Choroid plexus epithelial cell (primary cell): ENCODE measurements at regions not wholly inside any gene's neighbourhood (a gene's known extent, or its start where the extent isn't known, plus 50 kb on each side); places are given as distances from the start of the nearest gene placed in this dataset.

Experiments
- DNase-seq: peaks from one replicate; pipeline ENCODE4 v3.0.0-alpha.2; 2010; ENCODE audit warnings: low read depth
- H3K4me3 ChIP-seq: 2 replicates; pipeline ENCODE4 v1.5.1; 2011; ENCODE audit warnings: low read depth, mild to moderate bottlenecking, control low read depth, low read length, moderate library complexity
- CTCF ChIP-seq: conservative IDR thresholded peaks from 2 replicates; pipeline ENCODE4 v1.5.1; 2011; ENCODE audit warnings: low read depth, mild to moderate bottlenecking, control low read depth, inconsistent platforms, low read length, moderate library complexity

DNA sequence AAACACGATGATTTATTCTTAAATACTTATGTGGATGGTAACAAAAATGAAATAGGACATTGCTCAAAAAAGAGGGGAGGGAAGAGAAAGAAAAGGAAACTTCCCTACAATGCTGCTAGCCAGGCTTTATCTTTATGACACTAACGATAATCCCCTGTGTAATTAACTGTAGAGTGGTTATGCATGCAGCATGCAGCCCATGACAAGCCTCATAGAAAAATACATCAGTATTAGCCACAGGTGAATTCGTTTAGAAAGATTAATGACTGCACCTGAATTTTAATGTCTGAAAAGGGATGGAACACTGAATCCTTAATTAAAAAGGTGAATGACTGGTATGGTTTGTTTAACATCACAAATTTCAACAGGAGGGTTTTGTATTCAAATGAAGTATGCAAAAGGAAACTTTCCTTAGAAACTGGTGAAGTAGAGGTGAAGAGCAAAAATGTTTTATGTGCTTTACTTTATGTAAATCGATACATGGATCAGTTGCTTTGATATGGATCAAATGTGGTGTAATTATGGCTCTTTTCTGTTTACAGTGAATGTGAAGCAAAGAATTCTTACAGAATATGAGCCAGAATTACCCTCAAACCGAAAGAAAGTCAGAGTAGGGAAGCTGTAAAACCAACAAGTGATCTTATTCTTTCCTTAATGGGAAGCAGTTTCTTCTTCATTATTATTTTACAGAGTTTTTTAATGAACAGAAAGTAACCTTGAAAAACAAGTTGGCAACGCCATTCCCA is 569.6 kb upstream of the ADGRL2 start:
- H3K4me3 ChIP-seq: no peak overlapping the region
- DNase-seq: no peak
- TF ChIP-seq CTCF: no peak

DNA sequence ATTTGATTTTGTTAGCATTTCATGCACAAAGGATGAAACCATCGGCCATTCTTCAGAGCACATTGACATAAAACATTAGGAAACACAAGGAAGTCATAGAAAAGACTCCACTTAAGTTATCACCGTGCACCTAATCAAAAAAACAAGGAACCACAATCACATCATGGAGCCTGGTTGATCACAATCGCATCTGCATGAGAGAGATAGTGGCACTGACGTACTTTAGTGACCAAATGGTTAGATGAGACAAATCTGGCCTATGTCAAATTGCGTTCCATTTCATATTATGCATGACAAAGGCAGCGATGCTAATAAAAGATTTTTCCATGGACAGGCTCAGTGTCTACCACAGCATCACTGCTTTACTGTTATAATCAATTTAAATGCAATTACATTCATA is 571.8 kb upstream of the ADGRL2 start:
- no peak for DNase-seq
- H3K4me3 ChIP-seq: no peak overlapping the region
- TF ChIP-seq CTCF: no peak

DNA sequence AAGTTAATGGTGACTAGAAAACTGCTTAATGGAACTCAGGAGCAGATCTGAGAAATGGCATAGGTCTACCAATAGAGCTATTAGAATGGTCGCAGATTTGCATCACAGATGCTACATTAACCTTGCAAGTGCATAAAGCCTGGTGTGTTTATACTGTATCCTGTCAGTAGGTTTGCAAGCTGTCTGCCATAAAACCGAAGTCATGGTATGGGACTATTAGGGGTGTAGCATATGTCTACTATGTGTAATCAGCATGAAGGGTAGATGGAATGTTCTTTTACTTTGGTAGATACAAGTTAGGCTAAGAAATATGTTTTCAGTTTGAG is 574.2 kb upstream of the ADGRL2 start:
- H3K4me3 ChIP-seq: no peak overlapping the region
- DNase-seq: no peak
- no peak for TF ChIP-seq CTCF

- TF ChIP-seq CTCF: no peak
- H3K4me3 ChIP-seq: no peak overlapping the region
- no peak for DNase-seq
Measured at GRCh38 chr1:81225789-81226602, 574.7 kb upstream of the ADGRL2 start.

GRCh38 chr1:81224222-81224621 is 576.5 kb upstream of the ADGRL2 start:
- no peak overlapping the region for H3K4me3 ChIP-seq
- TF ChIP-seq CTCF: no peak
- peak; percentile 15 for DNase-seq

DNA sequence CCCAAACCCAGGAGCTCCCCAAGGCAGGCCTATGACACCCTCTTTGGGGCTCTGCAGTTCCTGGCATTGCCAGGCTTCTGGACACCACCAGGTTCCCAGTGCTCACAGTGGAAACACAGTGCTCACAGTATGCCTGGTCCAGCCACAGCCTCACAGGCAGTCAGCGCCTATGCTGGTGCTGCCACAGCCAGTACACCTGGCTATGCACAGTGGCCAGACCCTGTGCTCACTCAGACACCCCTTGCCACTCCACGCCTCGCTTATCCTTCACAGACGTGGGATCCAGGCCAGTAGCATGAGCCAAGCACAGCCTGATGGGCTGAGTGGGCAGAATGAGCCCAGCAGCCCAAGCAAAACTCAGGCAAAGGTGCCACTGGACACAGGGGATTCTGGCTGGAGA is 579.2 kb upstream of the ADGRL2 start:
- H3K4me3 ChIP-seq: no peak overlapping the region
- no peak for TF ChIP-seq CTCF
- no peak for DNase-seq
